ENCODE measurements at regions not wholly inside any gene's neighbourhood (a gene's known extent, or its start where the extent isn't known, plus 50 kb on each side); places are given as distances from the start of the nearest gene placed in this dataset.

DNA sequence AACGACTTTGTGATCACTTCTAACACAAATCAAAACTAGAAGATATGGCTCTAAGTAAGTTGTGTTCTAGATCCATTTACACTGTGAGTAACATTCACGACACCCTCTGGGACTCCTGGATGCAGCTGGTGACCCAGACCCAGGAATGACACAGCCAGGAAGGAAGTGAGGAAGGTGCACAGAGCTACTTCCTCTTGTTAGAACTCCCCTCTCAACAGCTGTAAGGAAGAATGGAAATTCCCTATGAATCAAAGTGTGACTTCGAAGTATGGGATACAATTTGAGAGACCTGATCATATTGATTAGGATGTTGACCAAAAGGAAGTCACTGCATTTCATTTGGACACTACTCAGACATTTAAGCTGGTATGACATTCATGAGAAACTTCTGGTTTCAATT, 185.3 kb downstream of the NRIP1 start:
- TF ChIP-seq, protein P1, sequence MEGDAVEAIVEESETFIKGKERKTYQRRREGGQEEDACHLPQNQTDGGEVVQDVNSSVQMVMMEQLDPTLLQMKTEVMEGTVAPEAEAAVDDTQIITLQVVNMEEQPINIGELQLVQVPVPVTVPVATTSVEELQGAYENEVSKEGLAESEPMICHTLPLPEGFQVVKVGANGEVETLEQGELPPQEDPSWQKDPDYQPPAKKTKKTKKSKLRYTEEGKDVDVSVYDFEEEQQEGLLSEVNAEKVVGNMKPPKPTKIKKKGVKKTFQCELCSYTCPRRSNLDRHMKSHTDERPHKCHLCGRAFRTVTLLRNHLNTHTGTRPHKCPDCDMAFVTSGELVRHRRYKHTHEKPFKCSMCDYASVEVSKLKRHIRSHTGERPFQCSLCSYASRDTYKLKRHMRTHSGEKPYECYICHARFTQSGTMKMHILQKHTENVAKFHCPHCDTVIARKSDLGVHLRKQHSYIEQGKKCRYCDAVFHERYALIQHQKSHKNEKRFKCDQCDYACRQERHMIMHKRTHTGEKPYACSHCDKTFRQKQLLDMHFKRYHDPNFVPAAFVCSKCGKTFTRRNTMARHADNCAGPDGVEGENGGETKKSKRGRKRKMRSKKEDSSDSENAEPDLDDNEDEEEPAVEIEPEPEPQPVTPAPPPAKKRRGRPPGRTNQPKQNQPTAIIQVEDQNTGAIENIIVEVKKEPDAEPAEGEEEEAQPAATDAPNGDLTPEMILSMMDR (conservative IDR thresholded peaks at IDR 0.05) = no peak
- no peak for TF ChIP-seq EZH2 (IDR thresholded peaks at IDR 0.05; ENCODE audit: low read depth)
